Neural cell (in vitro differentiated cells): ENCODE measurements at regions not wholly inside any gene's neighbourhood (a gene's known extent, or its start where the extent isn't known, plus 50 kb on each side); places are given as distances from the start of the nearest gene placed in this dataset.

ENCODE experiments used
- H2AFZ ChIP-seq: fragments of 200-600, 300-800 bp; sonication (generic), shearing (Covaris generic); 2 replicates; pipeline ENCODE4 v1.6.0; 2014; ENCODE audit warnings: low read depth, mild to moderate bottlenecking, antibody characterized with exemption, low read length, moderate library complexity
- H3F3A ChIP-seq: fragments of 200-600 bp; shearing (Covaris generic); 2 replicates; pipeline ENCODE4 v1.6.1; 2016; ENCODE audit warnings: mild to moderate bottlenecking, moderate library complexity, mixed read lengths, antibody characterized with exemption, low read length; ENCODE audit not compliant: insufficient read depth, poor library complexity, severe bottlenecking
- H3K27ac ChIP-seq: fragments of 200-600, 300-800 bp; sonication (generic), shearing (Covaris generic); 2 replicates; pipeline ENCODE4 v1.5.1; 2014; ENCODE audit warnings: mild to moderate bottlenecking, low read length, moderate library complexity
- H3K27me3 ChIP-seq: fragments of 300-800, 200-600 bp; sonication (generic), shearing (Covaris generic); 2 replicates; pipeline ENCODE4 v1.6.0; 2014; ENCODE audit warnings: mild to moderate bottlenecking, low read depth, low read length, moderate library complexity; ENCODE audit not compliant: insufficient read depth
- H3K36me3 ChIP-seq: fragments of 300-800, 200-600 bp; sonication (generic), shearing (Covaris generic); 2 replicates; pipeline ENCODE4 v1.5.1; 2014; ENCODE audit warnings: mild to moderate bottlenecking, antibody characterized with exemption, low read length, moderate library complexity; ENCODE audit not compliant: insufficient read depth
- H3K4me2 ChIP-seq: fragments of 300-800, 200-600 bp; sonication (generic), shearing (Covaris generic); 2 replicates; pipeline ENCODE4 v1.6.0; 2014; ENCODE audit warnings: mild to moderate bottlenecking, low read length
- H3K4me3 ChIP-seq: fragments of 300-800, 200-600 bp; sonication (generic), shearing (Covaris generic); 2 replicates; pipeline ENCODE4 v1.5.1; 2014; ENCODE audit warnings: mild to moderate bottlenecking, low read length, moderate library complexity
- H3K79me2 ChIP-seq: fragments of 200-600 bp; shearing (Covaris generic); replicated peaks from 2 replicates; pipeline ENCODE4 v1.6.0; 2014; ENCODE audit warnings: mild to moderate bottlenecking, low read length, moderate library complexity; ENCODE audit not compliant: insufficient read depth
- H3K9ac ChIP-seq: fragments of 300-800, 200-600 bp; sonication (generic), shearing (Covaris generic); 2 replicates; pipeline ENCODE4 v1.6.1; 2016; ENCODE audit warnings: mild to moderate bottlenecking, low read length, mixed read lengths
- H3K9me2 ChIP-seq: fragments of 200-600 bp; shearing (Covaris generic); 2 replicates; pipeline ENCODE4 v1.6.1; 2016; ENCODE audit warnings: mild to moderate bottlenecking, low read length, mixed read lengths; ENCODE audit not compliant: insufficient read depth
- H3K9me3 ChIP-seq: fragments of 200-600, 300-800 bp; sonication (generic), shearing (Covaris generic); 2 replicates; pipeline ENCODE4 v1.6.1; 2016; ENCODE audit warnings: mild to moderate bottlenecking, mixed run types, low read length, moderate library complexity, mixed read lengths
- H4K20me1 ChIP-seq: fragments of 200-600 bp; shearing (Covaris generic); 2 replicates; pipeline ENCODE4 v1.6.1; 2016; ENCODE audit warnings: mild to moderate bottlenecking, mixed run types; ENCODE audit not compliant: insufficient read depth
- CTCF ChIP-seq: fragments of 450-650 bp; IDR thresholded peaks from 2 replicates; pipeline ENCODE4 v1.5.1; 2014; ENCODE audit warnings: antibody characterized with exemption, mild to moderate bottlenecking, moderate library complexity; ENCODE audit not compliant: poor library complexity, severe bottlenecking
- EP300 ChIP-seq: fragments of 450-650 bp; conservative IDR thresholded peaks from 2 replicates; pipeline ENCODE4 v1.6.1; 2014; ENCODE audit warnings: antibody characterized with exemption, mild to moderate bottlenecking, moderate library complexity; ENCODE audit not compliant: poor library complexity, severe bottlenecking
- EZH2 ChIP-seq: fragments of 200-600, 300-800 bp; shearing (Covaris generic), sonication (generic); IDR thresholded peaks from 2 replicates; pipeline ENCODE4 v1.6.1; 2014; ENCODE audit warnings: antibody characterized with exemption, low read length, borderline replicate concordance, mild to moderate bottlenecking; ENCODE audit not compliant: insufficient read depth, poor library complexity, severe bottlenecking
- MXI1 ChIP-seq: fragments of 450-650 bp; conservative IDR thresholded peaks from 2 replicates; pipeline ENCODE4 v1.6.1; 2014; ENCODE audit warnings: antibody characterized with exemption, mild to moderate bottlenecking; ENCODE audit not compliant: poor library complexity, severe bottlenecking
- POLR2AphosphoS5 ChIP-seq: IDR thresholded peaks from 2 replicates; pipeline ENCODE4 v1.6.1; 2012
- RAD21 ChIP-seq: fragments of 450-650 bp; conservative IDR thresholded peaks from 2 replicates; pipeline ENCODE4 v1.6.1; 2014; ENCODE audit warnings: antibody characterized with exemption, mild to moderate bottlenecking, moderate library complexity
- REST ChIP-seq: IDR thresholded peaks from 2 replicates; pipeline ENCODE4 v1.6.1; 2012; ENCODE audit warnings: borderline replicate concordance
- SMC3 ChIP-seq: fragments of 450-650 bp; conservative IDR thresholded peaks from 2 replicates; pipeline ENCODE4 v1.6.1; 2014; ENCODE audit warnings: antibody characterized with exemption, mild to moderate bottlenecking, moderate library complexity; ENCODE audit not compliant: poor library complexity
- TAF1 ChIP-seq: IDR thresholded peaks from 2 replicates; pipeline ENCODE4 v1.6.1; 2012; ENCODE audit warnings: low read depth

- Histone ChIP-seq H3K9me2 (no peaks in the 10 kb centered on the region), H3K79me2 (no peaks in the 10 kb centered on the region), H3K4me3 (no peak overlapping the region), H3K9ac (no peak overlapping the region), H3K27me3 (no peaks in the 10 kb centered on the region), H3K9me3 (no peaks in the 10 kb centered on the region), H3K27ac (no peak overlapping the region), H2AFZ (no peak overlapping the region), H3F3A (no peaks in the 10 kb centered on the region), H3K36me3 (no peaks in the 10 kb centered on the region), H3K4me2 (no peak overlapping the region), H4K20me1 (no peaks in the 10 kb centered on the region)
- TF ChIP-seq POLR2AphosphoS5, result no peak
- TF ChIP-seq CTCF, result no peak
- TF ChIP-seq SMC3, result no peak
- TF ChIP-seq EZH2, result no peak
- TF ChIP-seq TAF1, result no peak
- TF ChIP-seq RAD21, result no peak
- no peak for TF ChIP-seq REST
- no peak for TF ChIP-seq EP300
These were observed 79.7 kb upstream of the SMAD3 start for GRCh38 chr15:66985653-66986052.

- Histone ChIP-seq H3F3A (no peaks in the 10 kb centered on the region), H4K20me1 (no peaks in the 10 kb centered on the region), H2AFZ (no peak overlapping the region), H3K36me3 (no peaks in the 10 kb centered on the region), H3K79me2 (no peaks in the 10 kb centered on the region), H3K4me3 (no peak overlapping the region), H3K9me3 (no peaks in the 10 kb centered on the region), H3K9ac (no peak overlapping the region), H3K9me2 (no peaks in the 10 kb centered on the region), H3K27ac (no peak overlapping the region), H3K27me3 (no peaks in the 10 kb centered on the region), H3K4me2 (no peak overlapping the region)
- TF ChIP-seq CTCF (no peak), RAD21 (no peak), SMC3 (no peak), EP300 (no peak), TAF1 (no peak), EZH2 (no peak), MXI1 (no peak), REST (no peak), POLR2AphosphoS5 (no peak)
These were observed 78.5 kb upstream of the SMAD3 start for GRCh38 chr15:66986951-66987350.
